ENCODE measurements at regions not wholly inside any gene's neighbourhood (a gene's known extent, or its start where the extent isn't known, plus 50 kb on each side); places are given as distances from the start of the nearest gene placed in this dataset.

DNA sequence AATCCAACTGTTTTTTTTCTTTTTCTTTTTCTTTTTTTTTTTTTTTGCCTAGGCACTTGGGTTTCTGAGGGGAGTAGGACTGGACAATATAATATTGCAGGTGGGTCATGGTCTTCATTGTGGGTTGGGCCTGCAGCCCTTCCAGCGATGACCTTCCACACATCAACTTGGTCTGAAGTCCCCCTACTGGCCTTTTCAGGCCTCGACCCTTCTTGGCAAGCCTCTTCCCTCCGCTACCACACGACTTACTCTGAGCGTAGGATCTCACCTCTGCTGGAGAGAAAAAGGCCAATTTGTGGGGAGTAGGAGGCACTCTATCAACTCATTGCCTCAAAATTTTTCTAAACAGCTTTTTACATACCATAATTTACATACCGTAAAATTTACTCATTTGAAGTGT, 51.1 kb upstream of the GRIK3 start:
- no peak for DNase-seq

DNA sequence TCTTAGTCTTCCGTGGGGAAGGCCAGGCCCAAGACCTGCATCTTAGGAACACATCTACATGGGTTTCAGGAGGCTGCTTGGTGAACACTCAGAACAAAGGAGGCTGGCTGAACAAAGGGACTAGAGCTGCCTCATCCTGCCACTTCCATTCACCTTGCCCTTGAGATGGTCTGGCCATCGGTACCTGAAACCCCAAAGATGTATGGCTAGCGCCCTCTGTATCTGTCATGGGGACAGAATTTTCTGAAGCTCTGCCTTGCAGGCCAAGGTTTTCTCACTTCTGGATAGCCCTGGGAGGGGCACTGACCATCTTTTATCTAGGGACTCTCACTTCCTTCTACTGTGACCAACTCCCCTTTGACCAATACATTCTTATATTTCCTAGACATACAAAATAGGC, 55.4 kb upstream of the GRIK3 start:
- DNase-seq, result no peak

DNA sequence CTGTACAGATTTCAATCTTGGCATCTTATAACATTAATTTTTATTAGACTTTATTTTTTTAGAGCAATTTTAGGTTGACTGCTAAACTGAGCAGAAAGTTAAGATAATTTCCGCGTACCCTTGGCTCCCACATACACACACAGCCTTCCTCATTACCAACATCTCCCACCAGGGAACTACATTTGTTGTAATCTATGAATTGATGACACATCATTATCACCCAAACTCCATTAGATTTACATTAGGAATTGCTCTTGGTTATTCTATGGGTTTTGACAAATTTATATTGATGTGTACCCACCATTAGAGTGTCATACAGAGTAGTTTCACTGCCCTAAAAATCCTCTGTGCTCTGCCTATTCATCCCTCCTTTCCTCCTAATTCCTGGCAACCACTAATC, 56.4 kb upstream of the GRIK3 start:
- DNase-seq, result no peak

DNA sequence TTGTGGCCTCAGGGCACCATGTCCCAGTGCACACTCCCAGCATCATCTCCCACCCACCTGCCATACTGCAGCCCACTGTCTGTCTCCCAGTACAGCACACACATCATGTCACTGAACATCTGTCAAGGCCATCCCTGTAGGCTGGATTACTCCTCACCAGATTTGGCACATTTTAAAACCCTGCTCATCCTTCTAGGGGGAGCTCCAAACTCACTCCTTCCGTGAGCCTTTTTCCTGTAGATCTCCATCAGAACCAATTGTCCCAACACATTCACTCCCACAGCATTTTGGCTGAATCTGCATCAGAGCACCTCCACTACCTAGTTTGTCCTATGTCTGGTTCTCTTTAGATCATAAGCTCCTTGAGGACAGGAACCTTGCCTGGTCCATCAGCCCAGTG, 58.6 kb upstream of the GRIK3 start:
- DNase-seq, result no peak

DNA sequence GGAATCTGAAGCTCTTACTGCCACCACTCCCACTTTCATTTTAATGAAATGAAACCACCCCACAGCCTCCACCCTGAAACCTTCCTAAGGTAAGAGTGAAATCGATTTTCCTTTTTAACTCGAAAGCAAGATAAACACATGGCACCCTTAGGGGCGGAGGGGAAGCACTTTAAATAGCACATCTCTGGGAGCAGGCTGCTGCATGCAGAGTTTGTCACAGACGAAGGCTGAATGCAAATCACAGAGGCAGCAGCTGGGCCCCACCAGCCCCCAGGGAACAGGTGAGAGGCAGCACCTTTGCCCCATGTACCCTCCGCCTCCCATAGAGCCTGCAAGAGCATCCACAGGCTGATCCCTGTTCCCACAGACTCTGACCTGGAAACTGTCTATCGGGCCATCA, 60.0 kb upstream of the GRIK3 start:
- no peak for DNase-seq

DNA sequence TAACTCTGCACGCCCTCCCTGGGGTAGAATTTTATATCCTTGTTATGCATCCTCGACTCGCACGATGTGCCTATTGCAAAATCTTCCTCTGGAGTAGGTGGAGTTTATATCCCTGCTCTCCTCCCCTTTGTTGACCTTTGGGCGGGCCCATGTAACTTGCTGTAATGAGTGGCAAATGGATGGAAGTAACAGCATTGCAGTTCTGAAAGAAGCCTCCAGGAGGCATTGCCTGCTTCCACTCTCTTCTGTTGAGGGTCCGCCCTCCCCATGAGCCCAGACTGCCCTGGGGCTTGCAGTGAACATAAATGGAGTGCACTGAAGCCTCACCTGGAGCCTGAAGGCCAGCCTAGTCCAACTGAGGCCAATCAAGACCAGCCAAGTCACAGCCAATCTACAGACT, 62.2 kb upstream of the GRIK3 start:
- no peak for DNase-seq

DNA sequence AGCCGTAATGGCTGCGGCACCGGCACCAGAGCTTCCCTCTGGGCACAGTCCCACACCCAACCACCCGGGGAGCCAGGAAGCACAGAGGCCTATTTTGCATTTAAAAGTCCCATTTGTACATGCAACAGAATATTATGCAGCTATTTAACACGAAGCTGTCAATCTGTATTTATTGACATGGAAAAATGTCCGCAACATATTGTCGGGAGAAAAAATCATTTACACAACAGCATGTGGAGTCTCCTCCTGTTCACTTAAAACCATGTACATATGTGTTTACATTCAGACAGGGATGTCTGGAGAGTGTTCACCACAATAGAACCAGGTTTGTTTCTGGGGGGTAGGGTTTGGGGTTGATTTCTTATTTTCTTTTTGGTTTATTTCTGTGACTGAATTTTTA, 63.4 kb upstream of the GRIK3 start:
- DNase-seq, result no peak

DNA sequence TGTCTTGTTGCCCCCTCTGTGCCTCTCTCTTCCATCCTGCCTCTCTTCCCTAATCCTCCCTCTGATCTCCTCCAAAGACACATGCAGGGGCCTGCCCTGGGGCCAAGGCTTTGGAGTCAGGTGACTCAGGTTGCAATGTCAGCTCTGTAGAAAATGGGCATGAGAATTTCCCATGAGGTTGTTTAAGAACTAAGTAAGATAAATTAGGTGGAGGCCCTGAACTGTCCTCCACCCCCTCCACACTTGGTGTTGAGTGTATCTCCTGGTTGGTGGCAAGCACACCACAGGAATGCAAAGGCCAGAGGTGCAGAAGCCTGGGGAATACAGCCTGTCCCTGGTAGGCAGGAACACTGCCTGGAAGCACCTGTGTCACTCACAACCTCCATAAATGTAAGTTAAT, 63.9 kb upstream of the GRIK3 start:
- DNase-seq, result no peak

DNA sequence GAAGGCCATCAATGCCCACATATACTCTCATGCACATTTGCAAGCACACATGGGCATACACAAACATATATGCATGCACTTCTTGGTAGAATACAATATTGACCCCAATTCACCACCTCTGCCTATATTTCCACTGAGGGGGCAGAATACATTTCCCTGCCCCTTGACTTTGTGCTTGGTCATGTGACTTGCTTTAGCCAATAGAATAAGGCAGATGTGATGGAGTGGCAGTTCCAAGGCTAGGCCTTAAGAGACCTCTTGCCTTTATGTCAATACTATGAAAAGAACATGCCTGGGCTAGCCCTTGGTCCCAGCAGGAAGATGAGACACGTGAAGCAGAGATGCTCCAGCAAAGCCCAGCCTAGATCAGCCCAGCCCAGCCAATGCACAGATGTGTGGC, 66.0 kb upstream of the GRIK3 start:
- no peak for DNase-seq

DNA sequence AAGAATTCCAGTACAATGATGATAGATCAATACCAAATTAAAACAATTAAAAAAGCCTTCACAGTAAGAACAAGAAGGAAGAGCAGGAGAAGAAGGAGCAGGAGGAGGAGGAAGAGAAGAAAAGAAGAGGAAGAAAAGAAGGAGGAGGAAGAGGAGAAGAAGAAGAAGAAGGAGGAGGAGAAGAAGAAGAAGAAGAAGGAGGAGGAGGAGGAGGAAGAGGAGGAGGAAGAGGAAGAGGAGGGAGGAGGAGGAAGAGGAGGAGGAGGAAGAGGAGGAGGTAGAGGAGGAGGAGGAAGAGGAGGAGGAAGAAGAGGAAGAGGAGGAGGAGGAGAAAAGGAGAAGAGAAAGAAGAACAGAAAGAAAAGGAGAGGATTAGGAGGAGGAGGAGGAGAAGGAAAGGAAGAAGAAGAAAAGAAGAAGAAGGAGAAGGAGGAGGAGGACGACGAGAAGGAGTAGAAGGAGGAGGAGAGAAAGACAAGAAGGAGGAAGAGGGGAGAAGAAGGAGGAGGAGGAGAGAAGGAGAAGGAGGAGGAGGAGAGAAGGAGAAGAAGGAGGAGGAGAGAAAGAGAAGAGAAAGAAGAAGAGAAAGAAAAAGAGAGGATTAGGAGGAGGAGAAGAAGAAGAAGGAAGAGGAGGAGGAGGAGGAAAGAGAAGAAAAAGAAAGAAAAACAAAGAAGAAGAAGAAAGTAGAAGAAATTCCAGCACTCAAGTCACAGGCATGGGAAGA, 68.5 kb upstream of the GRIK3 start:
- no peak for DNase-seq

DNA sequence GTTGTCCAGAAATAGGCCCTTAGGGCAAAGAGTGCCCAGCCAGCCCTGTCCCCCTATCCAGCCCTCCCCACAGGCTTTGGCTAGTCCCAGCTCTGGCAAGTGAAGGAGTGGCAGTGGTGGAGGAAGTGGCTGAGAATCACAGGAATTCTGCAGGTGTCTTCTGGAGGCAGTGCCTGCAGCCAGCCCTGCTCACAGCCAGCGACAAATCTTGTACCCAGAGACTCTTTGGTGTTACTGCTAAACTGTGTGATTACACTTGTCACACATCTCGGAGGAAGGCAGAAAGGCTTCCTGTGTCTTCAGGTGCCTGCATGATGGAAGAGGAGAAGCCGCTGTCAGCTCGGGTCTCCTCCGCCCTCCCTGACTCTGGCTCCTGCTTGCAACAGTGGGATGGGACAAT, 71.6 kb upstream of the GRIK3 start:
- no peak for DNase-seq

DNA sequence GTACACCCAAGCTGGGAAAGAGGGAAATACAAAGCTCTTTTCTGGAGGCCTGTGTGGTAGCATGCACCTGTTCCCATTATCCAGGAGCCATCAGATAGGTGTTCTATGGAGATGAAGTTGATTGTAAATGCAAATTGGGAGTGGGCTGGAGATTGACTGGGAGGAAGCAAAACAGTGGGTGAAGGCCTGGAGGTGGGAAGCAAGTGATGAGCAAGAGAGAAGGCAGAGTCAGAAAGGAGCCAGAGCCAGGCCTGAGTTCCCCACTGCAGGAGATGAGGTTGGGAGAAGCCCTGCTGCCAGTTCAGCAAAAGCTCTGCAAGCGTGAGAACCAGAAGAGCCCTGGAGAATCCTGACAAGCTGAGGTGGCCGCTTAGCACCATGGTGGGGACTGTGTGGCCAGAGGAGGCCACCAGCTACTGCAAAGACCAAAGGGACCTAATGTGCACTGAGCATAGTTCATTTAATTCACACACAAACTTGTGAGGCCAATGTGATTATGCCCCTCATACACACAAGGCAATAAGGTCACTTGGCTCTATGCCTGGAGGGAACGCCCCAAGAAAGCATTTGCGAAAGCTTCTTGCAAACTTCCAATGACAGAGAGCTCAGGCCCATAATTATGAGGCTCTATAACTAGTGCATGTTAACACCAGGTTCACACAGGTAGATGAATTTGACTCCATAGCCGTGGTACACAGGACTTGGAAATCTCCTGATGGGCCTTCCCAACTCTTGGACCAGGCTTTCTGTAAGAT, 73.0 kb upstream of the GRIK3 start:
- no peak for DNase-seq

DNA sequence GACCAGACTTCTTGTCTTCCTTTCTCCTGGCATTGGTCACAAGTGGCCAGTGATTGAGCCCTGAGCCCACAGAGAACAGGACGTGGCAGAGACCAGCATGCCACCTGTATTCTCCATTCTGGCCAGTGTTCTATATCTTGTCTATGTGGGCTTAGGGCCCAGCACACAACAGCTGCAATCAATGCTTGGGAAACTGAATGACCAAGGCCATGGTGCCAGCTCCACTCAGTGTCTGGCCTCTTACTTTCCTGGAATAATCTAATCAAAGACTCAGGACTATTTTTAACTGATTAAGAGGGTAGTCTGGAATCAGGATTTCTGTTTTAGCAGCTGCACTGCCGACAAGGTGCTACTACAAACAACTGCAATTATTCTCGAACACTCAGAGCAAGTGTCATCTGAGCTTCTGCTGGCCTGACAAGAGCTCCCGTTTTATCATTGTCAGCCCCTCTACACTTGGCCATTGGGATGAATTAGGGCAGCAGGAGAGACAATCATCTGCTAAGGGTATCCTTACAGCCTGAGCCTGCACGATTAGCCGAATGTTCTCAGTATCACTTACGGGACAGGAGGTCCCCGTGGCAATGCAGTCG, 74.4 kb upstream of the GRIK3 start:
- DNase-seq, result no peak

DNA sequence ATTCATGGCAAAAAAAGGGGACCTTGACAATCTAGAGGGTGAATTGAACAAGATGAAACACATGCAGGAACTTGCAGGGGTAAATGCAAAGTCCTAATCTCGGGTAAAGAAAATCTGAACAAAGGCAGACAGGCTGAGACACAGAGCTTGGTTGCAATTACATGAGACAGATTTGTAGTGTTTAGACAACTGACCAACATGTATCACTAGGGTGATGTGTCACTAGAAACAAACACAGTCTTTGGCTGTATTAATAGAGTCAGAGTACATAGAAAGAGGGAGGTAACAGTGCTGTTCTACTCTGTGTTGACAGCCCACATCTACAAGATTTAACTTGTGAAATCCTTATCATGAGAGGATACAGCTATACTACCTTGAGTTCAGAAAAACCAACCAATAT, 78.1 kb upstream of the GRIK3 start:
- DNase-seq, result no peak

DNA sequence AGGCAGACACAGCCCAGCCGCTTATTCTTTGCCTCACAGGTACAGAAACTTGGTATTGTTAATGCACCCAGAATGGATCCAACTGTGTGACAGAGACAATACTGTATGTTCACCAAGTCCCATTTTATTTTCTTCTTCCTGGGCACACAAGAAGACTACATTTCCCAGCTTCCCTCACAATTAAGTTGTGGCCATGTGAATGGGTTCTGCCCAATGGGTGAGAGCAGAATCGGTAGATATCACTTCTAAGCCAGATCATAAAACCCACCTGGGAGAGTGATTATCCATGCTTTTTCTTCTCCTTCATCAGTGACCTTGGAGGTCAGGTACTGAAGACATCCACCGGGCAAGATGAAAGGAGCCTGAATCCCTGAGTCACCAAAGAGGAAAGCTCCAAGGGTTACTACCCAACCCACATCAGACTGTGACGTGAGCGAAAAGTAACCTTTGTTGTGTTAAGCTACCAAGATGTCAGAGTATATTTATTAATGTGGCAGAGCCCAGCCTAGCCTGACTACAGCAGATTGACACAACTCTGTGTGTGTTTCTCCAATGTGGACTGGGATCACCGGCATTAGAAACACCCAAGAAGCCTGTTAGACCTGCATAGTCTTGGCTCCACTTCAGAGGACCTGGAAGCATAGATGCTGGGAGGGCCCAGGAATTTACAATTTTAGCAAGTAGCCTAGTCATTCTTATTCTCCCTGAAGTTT, 79.1 kb upstream of the GRIK3 start:
- DNase-seq, result no peak

DNA sequence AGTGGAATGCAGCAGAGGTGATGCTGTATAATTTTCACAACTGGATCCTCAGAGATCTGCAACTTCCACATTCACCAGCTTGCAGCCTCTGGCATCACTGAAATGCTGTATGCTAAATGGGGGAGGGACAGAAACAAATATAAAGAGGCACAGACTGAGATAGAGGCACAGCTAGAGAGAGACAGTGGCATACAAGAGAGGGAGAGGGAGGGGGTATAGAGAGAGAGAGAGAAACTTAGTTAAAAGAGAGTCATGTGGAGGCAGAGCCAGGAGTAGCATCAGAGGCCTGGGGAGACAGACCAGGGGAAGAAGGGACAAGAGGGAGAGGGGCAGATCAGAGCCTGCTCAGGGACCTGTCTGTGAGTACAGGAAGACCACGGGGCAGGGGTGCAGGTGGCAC, 84.5 kb upstream of the GRIK3 start:
- DNase-seq, result no peak

DNA sequence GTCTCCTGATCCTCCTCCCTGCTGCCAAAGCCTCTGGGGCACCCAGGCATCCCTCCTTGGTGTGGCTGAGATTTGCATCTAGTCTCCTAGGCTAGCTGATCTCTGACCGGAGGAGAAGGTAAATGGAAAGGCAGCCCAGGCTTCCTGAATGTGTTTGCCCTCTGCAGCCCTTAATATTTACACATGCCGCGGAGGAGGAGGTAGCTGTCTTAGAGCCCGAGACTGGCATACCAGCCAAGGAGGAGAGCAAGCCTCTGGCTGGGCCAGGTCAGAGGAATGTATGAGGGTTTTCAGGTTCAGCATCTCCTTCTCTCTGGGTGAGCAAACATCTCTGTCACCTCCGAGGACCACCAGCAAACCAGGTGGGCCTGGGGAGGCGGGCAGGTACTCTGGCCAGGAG, 86.0 kb upstream of the GRIK3 start:
- DNase-seq, result no peak

DNA sequence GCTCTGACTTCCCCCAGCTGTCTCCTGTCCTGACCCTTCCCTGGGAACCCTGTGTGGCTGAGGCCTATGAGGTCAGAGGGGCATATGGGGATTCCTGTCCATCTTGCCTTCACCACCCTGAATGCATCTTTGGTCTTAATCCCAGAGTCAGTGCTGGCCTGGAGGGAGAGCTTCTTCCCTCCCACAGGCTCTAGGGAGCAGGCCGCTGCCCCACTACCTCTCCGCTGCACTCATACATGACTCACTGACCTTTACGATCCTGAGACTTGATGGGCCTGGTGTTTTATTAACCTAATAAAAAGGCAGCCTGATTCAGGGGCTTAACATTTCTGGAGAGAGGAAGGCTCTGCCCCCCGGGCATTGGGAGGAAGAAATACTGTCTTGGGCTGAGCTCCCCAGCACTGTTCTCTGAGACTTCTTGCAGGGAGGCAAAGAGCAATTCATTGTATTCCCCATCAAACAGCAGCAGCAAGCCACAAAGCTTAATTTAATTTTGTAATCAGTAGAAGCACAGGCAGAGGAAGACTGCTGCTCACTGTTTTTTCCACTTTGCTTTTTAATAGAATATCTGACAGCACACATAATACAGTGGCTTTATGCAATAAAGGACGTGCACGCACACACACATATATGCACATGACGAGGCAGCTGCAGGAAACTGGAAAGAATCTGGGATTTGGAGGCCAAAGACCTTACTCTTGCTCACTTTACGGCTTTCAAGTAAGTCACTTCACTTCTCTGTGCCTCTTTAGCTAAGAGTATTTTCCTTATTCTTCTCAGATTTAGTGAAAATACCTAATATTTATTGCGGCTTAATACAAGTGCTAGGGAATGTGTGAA, 89.2 kb upstream of the GRIK3 start:
- no peak for DNase-seq

DNA sequence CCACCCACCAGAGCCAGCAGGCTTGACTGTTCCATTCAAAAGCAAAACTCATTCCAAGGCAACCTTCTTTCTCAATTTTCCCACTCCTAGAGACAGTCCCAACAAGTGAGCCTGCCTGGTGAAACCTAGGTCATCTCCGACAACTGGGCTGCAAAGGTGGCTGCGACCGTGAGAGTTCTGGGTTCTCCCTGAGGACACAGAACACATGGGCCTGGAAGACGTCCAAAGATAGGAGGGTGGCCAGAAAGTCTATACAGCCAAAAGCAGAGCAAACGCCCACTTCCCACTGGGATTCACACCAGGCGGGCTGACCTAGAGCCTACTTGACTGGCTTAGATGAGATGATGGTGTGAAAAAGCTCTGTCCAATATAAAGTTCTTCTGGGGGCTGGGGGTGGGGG, 90.2 kb upstream of the GRIK3 start:
- DNase-seq, result no peak

DNA sequence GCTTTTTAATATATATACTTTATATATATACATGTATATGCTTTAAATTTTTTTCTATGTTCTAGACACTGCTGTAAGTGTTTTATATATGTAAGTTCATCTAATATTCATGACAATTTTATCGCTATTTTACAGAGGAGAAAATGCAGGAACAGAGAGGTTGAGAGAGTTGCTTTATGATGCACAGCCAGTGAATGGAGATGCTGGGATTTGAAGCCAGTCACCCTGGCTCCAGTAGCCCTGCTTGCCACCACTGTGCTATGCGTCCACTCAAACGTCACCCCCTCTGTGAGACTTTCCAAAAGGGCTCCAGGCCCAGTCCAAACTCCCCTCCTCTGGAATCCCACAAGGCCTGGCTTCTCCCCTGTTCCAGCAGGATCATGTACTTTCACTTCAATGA, 91.0 kb upstream of the GRIK3 start:
- no peak for DNase-seq

DNA sequence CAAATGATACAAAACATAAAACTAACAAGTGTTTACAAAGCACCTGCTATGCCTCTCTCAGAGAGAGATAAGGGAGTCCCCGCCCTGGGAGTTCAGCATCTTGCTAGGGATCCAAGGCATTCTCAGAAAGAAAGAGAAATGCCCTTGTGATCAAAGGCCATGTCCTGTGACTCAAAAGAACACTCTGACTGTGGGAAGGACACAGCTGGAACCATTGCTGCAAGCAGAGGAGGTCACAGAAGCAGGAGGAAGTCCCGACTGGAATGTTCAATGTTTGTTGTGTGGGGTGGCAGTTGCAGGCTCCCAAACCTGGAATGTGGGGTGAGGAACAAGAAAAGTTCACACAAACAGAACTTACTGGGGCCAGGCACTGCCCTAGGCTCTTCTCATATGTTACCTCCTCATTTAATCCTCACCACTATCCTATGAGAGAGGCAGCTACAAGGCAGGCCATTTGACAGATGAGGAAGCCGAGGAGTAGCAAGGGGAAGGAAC, 93.0 kb upstream of the GRIK3 start:
- no peak for DNase-seq

DNA sequence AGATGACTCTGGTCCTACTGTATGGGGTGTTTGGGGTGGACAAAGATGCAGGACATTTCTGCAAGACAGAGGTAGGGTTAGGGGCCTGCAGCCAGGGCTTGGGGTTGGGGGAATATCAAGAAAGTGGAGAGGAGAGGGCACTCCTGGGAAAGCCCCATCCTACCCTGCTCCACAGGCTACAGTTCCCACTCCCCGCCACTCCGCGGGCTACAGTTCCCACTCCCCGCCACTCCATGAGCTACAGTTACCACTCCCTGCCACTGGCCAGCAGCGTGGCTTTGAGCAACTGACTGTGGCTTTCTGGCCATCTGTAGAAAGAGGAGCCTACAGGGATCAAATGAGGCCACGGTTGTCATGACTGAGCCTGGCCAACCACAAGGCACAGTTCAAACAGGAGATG, 93.8 kb upstream of the GRIK3 start:
- no peak for DNase-seq

All from CD4-positive, alpha-beta T cell treated with Interleukin-12 subunit alpha and Interleukin-12 subunit beta, for 1 hour (primary cell).